ENCODE measurements at regions not wholly inside any gene's neighbourhood (a gene's known extent, or its start where the extent isn't known, plus 50 kb on each side); places are given as distances from the start of the nearest gene placed in this dataset.

DNA sequence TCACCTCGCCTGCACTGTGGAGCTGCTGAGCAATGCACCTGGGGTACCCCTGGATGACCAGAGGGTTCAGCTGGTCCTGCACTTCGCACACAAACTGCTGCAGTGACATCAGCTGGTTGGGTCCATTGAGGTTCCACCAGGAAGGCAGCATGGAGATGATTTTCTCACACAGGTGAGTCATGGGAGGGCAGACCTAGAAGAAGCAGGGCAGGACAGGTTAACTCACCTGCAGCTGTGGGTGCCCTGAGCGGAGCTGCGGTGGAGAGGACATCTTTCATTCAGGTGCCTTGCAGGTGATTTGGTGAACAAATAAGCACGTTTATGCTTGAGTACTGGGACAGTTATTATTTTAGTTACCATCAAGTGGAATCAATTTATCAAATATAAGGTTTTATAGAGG lies 73.6 kb downstream of the CTSL start:
- TF ChIP-seq TRIM24 (IDR thresholded peaks at IDR 0.05): no peak
- TF ChIP-seq RNF2 (IDR thresholded peaks at IDR 0.05): no peak
- TF ChIP-seq CTBP1 (IDR thresholded peaks at IDR 0.05; ENCODE audit: borderline replicate concordance): no peak
- TF ChIP-seq MEF2D (tag; conservative IDR thresholded peaks at IDR 0.05; ENCODE audit: low read depth): no peak
- TF ChIP-seq SMC3 (conservative IDR thresholded peaks at IDR 0.05; ENCODE audit: insufficient read depth, low read depth, low read length): no peak
- no peak for TF ChIP-seq BHLHE40 (IDR thresholded peaks at IDR 0.05; ENCODE audit: low read length)
- no peak for TF ChIP-seq KLF1 (tag; IDR thresholded peaks at IDR 0.05)
- no peak for TF ChIP-seq NFXL1 (CRISPR knock-in tag; IDR thresholded peaks at IDR 0.05)
- TF ChIP-seq, protein P1, sequence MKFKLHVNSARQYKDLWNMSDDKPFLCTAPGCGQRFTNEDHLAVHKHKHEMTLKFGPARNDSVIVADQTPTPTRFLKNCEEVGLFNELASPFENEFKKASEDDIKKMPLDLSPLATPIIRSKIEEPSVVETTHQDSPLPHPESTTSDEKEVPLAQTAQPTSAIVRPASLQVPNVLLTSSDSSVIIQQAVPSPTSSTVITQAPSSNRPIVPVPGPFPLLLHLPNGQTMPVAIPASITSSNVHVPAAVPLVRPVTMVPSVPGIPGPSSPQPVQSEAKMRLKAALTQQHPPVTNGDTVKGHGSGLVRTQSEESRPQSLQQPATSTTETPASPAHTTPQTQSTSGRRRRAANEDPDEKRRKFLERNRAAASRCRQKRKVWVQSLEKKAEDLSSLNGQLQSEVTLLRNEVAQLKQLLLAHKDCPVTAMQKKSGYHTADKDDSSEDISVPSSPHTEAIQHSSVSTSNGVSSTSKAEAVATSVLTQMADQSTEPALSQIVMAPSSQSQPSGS (CRISPR knock-in tag; IDR thresholded peaks at IDR 0.05): no peak
- TF ChIP-seq, protein P2, sequence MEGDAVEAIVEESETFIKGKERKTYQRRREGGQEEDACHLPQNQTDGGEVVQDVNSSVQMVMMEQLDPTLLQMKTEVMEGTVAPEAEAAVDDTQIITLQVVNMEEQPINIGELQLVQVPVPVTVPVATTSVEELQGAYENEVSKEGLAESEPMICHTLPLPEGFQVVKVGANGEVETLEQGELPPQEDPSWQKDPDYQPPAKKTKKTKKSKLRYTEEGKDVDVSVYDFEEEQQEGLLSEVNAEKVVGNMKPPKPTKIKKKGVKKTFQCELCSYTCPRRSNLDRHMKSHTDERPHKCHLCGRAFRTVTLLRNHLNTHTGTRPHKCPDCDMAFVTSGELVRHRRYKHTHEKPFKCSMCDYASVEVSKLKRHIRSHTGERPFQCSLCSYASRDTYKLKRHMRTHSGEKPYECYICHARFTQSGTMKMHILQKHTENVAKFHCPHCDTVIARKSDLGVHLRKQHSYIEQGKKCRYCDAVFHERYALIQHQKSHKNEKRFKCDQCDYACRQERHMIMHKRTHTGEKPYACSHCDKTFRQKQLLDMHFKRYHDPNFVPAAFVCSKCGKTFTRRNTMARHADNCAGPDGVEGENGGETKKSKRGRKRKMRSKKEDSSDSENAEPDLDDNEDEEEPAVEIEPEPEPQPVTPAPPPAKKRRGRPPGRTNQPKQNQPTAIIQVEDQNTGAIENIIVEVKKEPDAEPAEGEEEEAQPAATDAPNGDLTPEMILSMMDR (IDR thresholded peaks at IDR 0.05 in 2 of 3, conservative IDR thresholded peaks at IDR 0.05 in 1 of 3; ENCODE audit: insufficient read depth in 2 of 3, low read depth in 1 of 3, low read length in 3 of 3): no peak
- TF ChIP-seq, protein P3, sequence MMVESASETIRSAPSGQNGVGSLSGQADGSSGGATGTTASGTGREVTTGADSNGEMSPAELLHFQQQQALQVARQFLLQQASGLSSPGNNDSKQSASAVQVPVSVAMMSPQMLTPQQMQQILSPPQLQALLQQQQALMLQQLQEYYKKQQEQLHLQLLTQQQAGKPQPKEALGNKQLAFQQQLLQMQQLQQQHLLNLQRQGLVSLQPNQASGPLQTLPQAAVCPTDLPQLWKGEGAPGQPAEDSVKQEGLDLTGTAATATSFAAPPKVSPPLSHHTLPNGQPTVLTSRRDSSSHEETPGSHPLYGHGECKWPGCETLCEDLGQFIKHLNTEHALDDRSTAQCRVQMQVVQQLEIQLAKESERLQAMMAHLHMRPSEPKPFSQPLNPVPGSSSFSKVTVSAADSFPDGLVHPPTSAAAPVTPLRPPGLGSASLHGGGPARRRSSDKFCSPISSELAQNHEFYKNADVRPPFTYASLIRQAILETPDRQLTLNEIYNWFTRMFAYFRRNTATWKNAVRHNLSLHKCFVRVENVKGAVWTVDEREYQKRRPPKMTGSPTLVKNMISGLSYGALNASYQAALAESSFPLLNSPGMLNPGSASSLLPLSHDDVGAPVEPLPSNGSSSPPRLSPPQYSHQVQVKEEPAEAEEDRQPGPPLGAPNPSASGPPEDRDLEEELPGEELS (CRISPR knock-in tag; IDR thresholded peaks at IDR 0.05; ENCODE audit: borderline replicate concordance): no peak
